ENCODE measurements at regions not wholly inside any gene's neighbourhood (a gene's known extent, or its start where the extent isn't known, plus 50 kb on each side); places are given as distances from the start of the nearest gene placed in this dataset.

DNA sequence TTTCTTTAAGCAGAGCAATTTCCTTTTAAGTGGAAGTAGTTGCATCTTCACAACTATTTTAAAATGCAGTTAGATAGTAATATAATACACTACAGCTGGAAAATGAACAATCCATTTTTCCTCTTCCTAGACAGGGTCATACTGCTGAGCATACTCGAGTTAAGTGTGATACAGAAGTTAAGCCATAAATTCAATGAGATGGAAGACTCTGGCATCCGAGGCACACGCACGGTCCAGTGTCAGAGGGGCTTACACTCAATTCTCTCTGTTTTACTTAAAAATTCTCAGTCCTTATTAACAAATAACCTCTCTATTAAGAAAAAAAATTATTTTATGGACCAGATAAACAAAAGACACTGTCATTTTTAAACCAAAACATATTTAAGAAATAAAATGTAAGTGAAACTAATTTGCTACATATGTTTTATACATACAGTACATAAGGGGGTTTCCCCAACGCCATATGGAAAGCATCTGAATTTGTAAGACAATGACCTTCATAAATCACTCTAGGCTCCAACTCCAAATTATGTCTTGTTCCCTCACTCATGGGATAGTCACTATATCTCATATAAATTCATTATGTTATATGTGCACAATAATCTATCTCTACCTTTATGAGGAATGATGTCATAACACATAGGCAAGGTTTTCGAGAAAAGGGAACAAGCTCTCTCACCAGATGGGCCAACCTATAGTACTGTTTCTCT is 315.3 kb downstream of the PAPSS1 start:
- Histone ChIP-seq H3K27me3 (no peaks in the 10 kb centered on the region), H3K27ac (no peak overlapping the region), H3K36me3 (no peaks in the 10 kb centered on the region), H3K4me3 (no peak overlapping the region), H3K9me3 (no peaks in the 10 kb centered on the region), H3K4me1 (no peaks in the 10 kb centered on the region)
- no peak for DNase-seq
- 76 to 77% methylated on average over 6 of the region's 6 CpGs for WGBS, 2 donors
- intact Hi-C loops (cut with DNase I): no loop called here
- TF ChIP-seq EP300 (IDR thresholded peaks at IDR 0.05): no peak
- no peak for TF ChIP-seq POLR2AphosphoS5 (IDR thresholded peaks at IDR 0.05)

- no peak for TF ChIP-seq POLR2A (IDR thresholded peaks at IDR 0.05)
- TF ChIP-seq EP300 (IDR thresholded peaks at IDR 0.05): no peak
- no peak for TF ChIP-seq POLR2AphosphoS5 (IDR thresholded peaks at IDR 0.05)
- TF ChIP-seq, protein P1, sequence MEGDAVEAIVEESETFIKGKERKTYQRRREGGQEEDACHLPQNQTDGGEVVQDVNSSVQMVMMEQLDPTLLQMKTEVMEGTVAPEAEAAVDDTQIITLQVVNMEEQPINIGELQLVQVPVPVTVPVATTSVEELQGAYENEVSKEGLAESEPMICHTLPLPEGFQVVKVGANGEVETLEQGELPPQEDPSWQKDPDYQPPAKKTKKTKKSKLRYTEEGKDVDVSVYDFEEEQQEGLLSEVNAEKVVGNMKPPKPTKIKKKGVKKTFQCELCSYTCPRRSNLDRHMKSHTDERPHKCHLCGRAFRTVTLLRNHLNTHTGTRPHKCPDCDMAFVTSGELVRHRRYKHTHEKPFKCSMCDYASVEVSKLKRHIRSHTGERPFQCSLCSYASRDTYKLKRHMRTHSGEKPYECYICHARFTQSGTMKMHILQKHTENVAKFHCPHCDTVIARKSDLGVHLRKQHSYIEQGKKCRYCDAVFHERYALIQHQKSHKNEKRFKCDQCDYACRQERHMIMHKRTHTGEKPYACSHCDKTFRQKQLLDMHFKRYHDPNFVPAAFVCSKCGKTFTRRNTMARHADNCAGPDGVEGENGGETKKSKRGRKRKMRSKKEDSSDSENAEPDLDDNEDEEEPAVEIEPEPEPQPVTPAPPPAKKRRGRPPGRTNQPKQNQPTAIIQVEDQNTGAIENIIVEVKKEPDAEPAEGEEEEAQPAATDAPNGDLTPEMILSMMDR (IDR thresholded peaks at IDR 0.05): no peak
- Histone ChIP-seq H3K27ac (no peak overlapping the region), H3K27me3 (no peaks in the 10 kb centered on the region), H3K36me3 (no peaks in the 10 kb centered on the region), H3K9me3 (no peaks in the 10 kb centered on the region), H3K4me1 (no peaks in the 10 kb centered on the region), H3K4me3 (no peak overlapping the region)
- WGBS, 2 donors: 68 to 73% methylated on average over 4 of the region's 4 CpGs
- DNase-seq: no peak
- intact Hi-C loops (cut with DNase I): no loop called here
Measured at GRCh38 chr4:107402291-107402690, 317.7 kb downstream of the PAPSS1 start.

- H3K4me1 ChIP-seq: peaks cover 0 to 18% (median 9%) of the 10 kb centered on the region in 4 donors
- WGBS, 2 donors: 38 to 53% methylated on average over 2 of the region's 2 CpGs
- peak overlapping the region in 3 of 4 donors; percentile 43 to 63 (median 59) for H3K27ac ChIP-seq
- DNase-seq: peak; percentile 65
- H3K9me3 ChIP-seq: no peaks in the 10 kb centered on the region
- no peaks in the 10 kb centered on the region for H3K27me3 ChIP-seq
- intact Hi-C loops (cut with DNase I): no loop called here
- TF ChIP-seq, protein P1 (IDR thresholded peaks at IDR 0.05): no peak
- peak in 1 of 4 donors; percentile 19 for TF ChIP-seq POLR2AphosphoS5 (IDR thresholded peaks at IDR 0.05)
- no peak for TF ChIP-seq EP300 (IDR thresholded peaks at IDR 0.05)
- no peak for TF ChIP-seq POLR2A (IDR thresholded peaks at IDR 0.05)
- H3K36me3 ChIP-seq: no peaks in the 10 kb centered on the region
- peak overlapping the region in 1 of 4 donors; percentile 25 for H3K4me3 ChIP-seq
Measured at GRCh38 chr4:107392951-107393350, 327.1 kb downstream of the PAPSS1 start.

- Histone ChIP-seq H3K4me1 (peaks cover 0 to 18% (median 9%) of the 10 kb centered on the region in 4 donors), H3K27me3 (no peaks in the 10 kb centered on the region), H3K9me3 (no peaks in the 10 kb centered on the region), H3K36me3 (no peaks in the 10 kb centered on the region), H3K4me3 (peak overlapping the region in 1 of 4 donors; percentile 25), H3K27ac (peak overlapping the region in 3 of 4 donors; percentile 43 to 63 (median 59))
- intact Hi-C loops (cut with DNase I): no loop called here
- 61 to 79% methylated on average over 3 of the region's 3 CpGs for WGBS, 2 donors
- DNase-seq: no peak
- TF ChIP-seq EP300 (IDR thresholded peaks at IDR 0.05) (no peak), POLR2AphosphoS5 (IDR thresholded peaks at IDR 0.05) (no peak), POLR2A (IDR thresholded peaks at IDR 0.05) (no peak)
- TF ChIP-seq, protein P1 (IDR thresholded peaks at IDR 0.05): no peak
Measured at GRCh38 chr4:107392380-107392779, 327.7 kb downstream of the PAPSS1 start.

GRCh38 chr4:107391630-107392028 is 328.4 kb downstream of the PAPSS1 start:
- intact Hi-C loops (cut with DNase I): no loop called here
- DNase-seq: no peak
- Histone ChIP-seq H3K9me3 (no peaks in the 10 kb centered on the region), H3K36me3 (no peaks in the 10 kb centered on the region), H3K4me3 (no peak overlapping the region), H3K27me3 (no peaks in the 10 kb centered on the region), H3K4me1 (peaks cover 0 to 18% (median 9%) of the 10 kb centered on the region in 4 donors), H3K27ac (no peak overlapping the region)
- WGBS, 2 donors: 83 to 90% methylated on average over 3 of the region's 3 CpGs
- TF ChIP-seq, protein P1 (IDR thresholded peaks at IDR 0.05): no peak
- TF ChIP-seq POLR2AphosphoS5 (IDR thresholded peaks at IDR 0.05): no peak
- TF ChIP-seq POLR2A (IDR thresholded peaks at IDR 0.05): no peak
- TF ChIP-seq EP300 (IDR thresholded peaks at IDR 0.05): no peak
